ENCODE measurements at regions not wholly inside any gene's neighbourhood (a gene's known extent, or its start where the extent isn't known, plus 50 kb on each side); places are given as distances from the start of the nearest gene placed in this dataset.
"Not testable (repeated sequence)": the region's sequence is repeated elsewhere in the genome, so short reads cannot be mapped to it uniquely, and the experiment has no call there.

GRCh38 chr3:145671121-145671520 lies 489.9 kb downstream of the PLOD2 start:
- no peaks in the 10 kb centered on the region for H3K4me1 Mint-ChIP-seq
- no peaks in the 10 kb centered on the region for H3K36me3 Mint-ChIP-seq
- no peaks in the 10 kb centered on the region for H3K27me3 Mint-ChIP-seq
- H3K27ac Mint-ChIP-seq = no peak overlapping the region
- no peak for ATAC-seq (ENCODE audit: low read depth)
- H3K4me3 Mint-ChIP-seq = no peak overlapping the region
- H3K9me3 Mint-ChIP-seq = no peaks in the 10 kb centered on the region
- no peak for DNase-seq (ENCODE audit: low spot score in 2 of 2)

- Mint-ChIP-seq H3K36me3 (no peaks in the 10 kb centered on the region), H3K27ac (no peak overlapping the region), H3K9me3 (no peaks in the 10 kb centered on the region), H3K27me3 (no peaks in the 10 kb centered on the region), H3K4me3 (no peak overlapping the region), H3K4me1 (no peaks in the 10 kb centered on the region)
- no peak for DNase-seq (ENCODE audit: low spot score in 2 of 2)
- no peak for ATAC-seq (ENCODE audit: low read depth)
These were observed 487.1 kb downstream of the PLOD2 start for GRCh38 chr3:145673838-145674237.

DNA sequence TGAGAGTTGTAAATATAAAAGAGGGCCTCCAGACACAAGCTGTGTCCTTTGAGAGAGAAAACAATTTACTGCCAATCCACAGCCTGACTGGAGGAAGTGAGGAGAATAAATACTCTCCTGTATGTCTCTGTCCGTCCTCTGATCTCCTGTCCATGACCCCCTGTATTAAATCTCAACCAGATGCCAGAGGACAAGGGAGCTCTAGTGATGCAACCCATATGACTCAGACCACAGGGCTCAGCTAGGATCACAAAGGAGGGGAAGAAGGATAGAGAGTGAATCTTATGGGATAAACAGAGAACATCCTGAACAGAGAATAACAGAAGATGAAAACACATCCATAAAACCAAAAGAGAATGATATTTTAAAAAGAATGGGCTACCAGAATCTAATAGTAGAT lies 482.6 kb downstream of the PLOD2 start:
- H3K4me3 Mint-ChIP-seq = no peak overlapping the region
- H3K27me3 Mint-ChIP-seq = no peaks in the 10 kb centered on the region
- no peak overlapping the region for H3K27ac Mint-ChIP-seq
- H3K4me1 Mint-ChIP-seq = no peaks in the 10 kb centered on the region
- H3K9me3 Mint-ChIP-seq = no peaks in the 10 kb centered on the region
- H3K36me3 Mint-ChIP-seq = no peaks in the 10 kb centered on the region
- ATAC-seq (ENCODE audit: low read depth) (no peak), DNase-seq (ENCODE audit: low spot score in 2 of 2) (no peak)

DNA sequence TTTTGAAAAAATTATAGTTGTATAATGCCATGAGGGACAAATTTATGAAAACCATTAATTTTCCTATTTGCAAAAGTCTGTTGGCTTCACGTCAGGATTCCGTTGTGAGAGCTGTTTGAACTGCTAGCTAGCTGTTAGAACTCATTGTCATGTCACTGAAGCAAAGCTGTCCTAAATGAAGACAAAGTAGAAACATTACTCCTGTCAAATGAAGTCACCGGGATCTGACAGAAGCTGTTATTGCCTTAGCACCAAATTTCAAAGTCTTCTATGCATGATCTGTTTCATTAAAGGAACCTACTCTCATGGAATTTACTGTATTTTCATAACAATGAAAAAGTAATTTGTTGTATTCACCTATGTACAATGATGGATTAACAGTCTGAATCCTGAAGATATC lies 479.8 kb downstream of the PLOD2 start:
- DNase-seq (ENCODE audit: low spot score in 2 of 2) (no peak), ATAC-seq (ENCODE audit: low read depth) (no peak)
- H3K4me1 Mint-ChIP-seq = no peaks in the 10 kb centered on the region
- no peaks in the 10 kb centered on the region for H3K9me3 Mint-ChIP-seq
- H3K36me3 Mint-ChIP-seq = no peaks in the 10 kb centered on the region
- H3K27ac Mint-ChIP-seq = no peak overlapping the region
- H3K4me3 Mint-ChIP-seq = no peak overlapping the region
- no peaks in the 10 kb centered on the region for H3K27me3 Mint-ChIP-seq

- H3K9me3 Mint-ChIP-seq; H3K36me3 Mint-ChIP-seq; H3K4me1 Mint-ChIP-seq; H3K27ac Mint-ChIP-seq; DNase-seq (ENCODE audit: low spot score in 2 of 2); H3K27me3 Mint-ChIP-seq; ATAC-seq (ENCODE audit: low read depth); H3K4me3 Mint-ChIP-seq: not testable (repeated sequence)
These were observed 473.0 kb downstream of the PLOD2 start for GRCh38 chr3:145687978-145688377.

- no peaks in the 10 kb centered on the region for H3K4me1 Mint-ChIP-seq
- DNase-seq (ENCODE audit: low spot score in 2 of 2) = no peak
- no peak for ATAC-seq (ENCODE audit: low read depth)
- no peak overlapping the region for H3K27ac Mint-ChIP-seq
- H3K27me3 Mint-ChIP-seq = peaks cover 1% of the 10 kb centered on the region
- H3K4me3 Mint-ChIP-seq = no peak overlapping the region
- peaks cover 2% of the 10 kb centered on the region for H3K9me3 Mint-ChIP-seq
- no peaks in the 10 kb centered on the region for H3K36me3 Mint-ChIP-seq
These were observed 468.2 kb downstream of the PLOD2 start for GRCh38 chr3:145692751-145693150.

GRCh38 chr3:145696011-145696410 lies 465.0 kb downstream of the PLOD2 start:
- no peaks in the 10 kb centered on the region for H3K36me3 Mint-ChIP-seq
- peaks cover 1% of the 10 kb centered on the region for H3K27me3 Mint-ChIP-seq
- ATAC-seq (ENCODE audit: low read depth) (no peak), DNase-seq (ENCODE audit: low spot score in 2 of 2) (no peak)
- H3K4me1 Mint-ChIP-seq = no peaks in the 10 kb centered on the region
- H3K9me3 Mint-ChIP-seq = peaks cover 4% of the 10 kb centered on the region
- H3K4me3 Mint-ChIP-seq = no peak overlapping the region
- H3K27ac Mint-ChIP-seq = no peak overlapping the region

- Mint-ChIP-seq H3K36me3 (no peaks in the 10 kb centered on the region), H3K4me1 (no peaks in the 10 kb centered on the region), H3K4me3 (no peak overlapping the region), H3K27me3 (no peaks in the 10 kb centered on the region), H3K9me3 (peaks cover 2% of the 10 kb centered on the region), H3K27ac (no peak overlapping the region)
- no peak for DNase-seq (ENCODE audit: low spot score in 2 of 2)
- ATAC-seq (ENCODE audit: low read depth) = no peak
These were observed 462.7 kb downstream of the PLOD2 start for GRCh38 chr3:145698250-145698649.

DNA sequence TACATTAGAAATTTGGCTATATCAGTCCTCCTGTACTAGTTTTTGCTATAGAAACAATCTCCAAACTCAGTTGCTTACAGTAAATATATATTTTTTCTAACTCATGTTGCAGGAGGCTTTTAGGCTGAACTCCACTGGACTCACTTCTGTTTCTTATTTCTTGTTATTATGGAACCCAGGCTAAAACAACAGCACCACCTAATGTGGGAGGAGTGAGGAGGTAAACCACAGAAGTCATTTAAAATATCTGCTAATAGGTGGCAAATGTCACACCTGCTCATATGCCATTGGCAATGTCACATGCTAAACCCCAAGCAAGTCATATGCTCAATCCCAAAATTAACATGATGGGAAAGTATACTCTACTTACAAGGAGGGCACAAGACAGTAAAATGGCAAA lies 462.2 kb downstream of the PLOD2 start:
- Mint-ChIP-seq H3K36me3 (no peaks in the 10 kb centered on the region), H3K4me1 (no peaks in the 10 kb centered on the region), H3K27me3 (no peaks in the 10 kb centered on the region), H3K9me3 (peaks cover 2% of the 10 kb centered on the region), H3K4me3 (no peak overlapping the region), H3K27ac (no peak overlapping the region)
- DNase-seq (ENCODE audit: low spot score in 2 of 2) = no peak
- ATAC-seq (ENCODE audit: low read depth) = no peak

GRCh38 chr3:145704020-145704419 lies 457.0 kb downstream of the PLOD2 start:
- H3K4me3 Mint-ChIP-seq = no peak overlapping the region
- no peaks in the 10 kb centered on the region for H3K4me1 Mint-ChIP-seq
- peaks cover under 1% of the 10 kb centered on the region for H3K9me3 Mint-ChIP-seq
- H3K27ac Mint-ChIP-seq = no peak overlapping the region
- no peaks in the 10 kb centered on the region for H3K36me3 Mint-ChIP-seq
- H3K27me3 Mint-ChIP-seq = no peaks in the 10 kb centered on the region
- DNase-seq (ENCODE audit: low spot score in 2 of 2) (no peak), ATAC-seq (ENCODE audit: low read depth) (no peak)

- not testable (repeated sequence) for H3K36me3 Mint-ChIP-seq; H3K9me3 Mint-ChIP-seq; H3K4me3 Mint-ChIP-seq; DNase-seq (ENCODE audit: low spot score in 2 of 2); ATAC-seq (ENCODE audit: low read depth); H3K27ac Mint-ChIP-seq; H3K27me3 Mint-ChIP-seq; H3K4me1 Mint-ChIP-seq
These were observed 451.2 kb downstream of the PLOD2 start for GRCh38 chr3:145709779-145710178.

DNA sequence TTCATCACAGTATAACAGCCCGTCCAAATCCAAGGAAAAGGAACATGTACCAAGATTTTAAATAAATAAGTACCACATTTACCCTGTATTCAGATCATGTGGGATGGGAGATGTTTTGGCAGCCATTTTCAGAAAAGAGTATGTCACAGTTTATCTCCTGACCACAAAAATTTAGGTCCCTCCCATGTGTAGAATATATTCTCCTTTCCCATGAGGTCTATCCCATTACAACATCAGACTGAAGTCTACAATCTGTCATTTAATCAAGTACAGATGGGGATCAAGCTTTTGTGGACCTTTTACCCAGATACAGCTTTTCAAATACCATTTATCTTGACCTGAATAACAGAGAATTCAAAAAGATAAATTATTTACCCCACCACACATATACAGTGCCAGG lies 444.5 kb downstream of the PLOD2 start:
- DNase-seq (ENCODE audit: low spot score in 2 of 2) = no peak
- H3K4me3 Mint-ChIP-seq = no peak overlapping the region
- no peaks in the 10 kb centered on the region for H3K36me3 Mint-ChIP-seq
- ATAC-seq (ENCODE audit: low read depth) = no peak
- peaks cover 4% of the 10 kb centered on the region for H3K9me3 Mint-ChIP-seq
- no peaks in the 10 kb centered on the region for H3K27me3 Mint-ChIP-seq
- no peaks in the 10 kb centered on the region for H3K4me1 Mint-ChIP-seq
- no peak overlapping the region for H3K27ac Mint-ChIP-seq

DNA sequence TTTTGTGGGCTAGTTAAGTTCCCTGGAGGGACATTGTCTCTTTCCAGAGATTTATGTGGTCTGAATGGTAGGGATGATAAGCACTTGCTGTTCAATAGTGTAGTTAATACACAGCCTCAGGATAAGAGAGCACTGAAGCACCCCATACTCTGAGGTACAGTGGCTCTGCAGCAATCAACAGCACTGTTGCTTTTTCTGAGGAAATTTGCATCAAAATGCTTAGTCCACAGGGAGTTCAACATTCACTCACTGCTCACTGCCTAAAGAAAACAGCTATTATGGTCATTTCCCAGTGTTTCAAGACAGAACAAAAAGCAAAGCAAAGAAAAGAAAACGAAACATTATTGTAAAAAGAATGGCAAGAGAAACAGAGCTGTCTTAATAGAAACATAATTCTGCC lies 441.9 kb downstream of the PLOD2 start:
- Mint-ChIP-seq H3K4me1 (no peaks in the 10 kb centered on the region), H3K36me3 (no peaks in the 10 kb centered on the region), H3K4me3 (no peak overlapping the region), H3K27me3 (no peaks in the 10 kb centered on the region), H3K27ac (no peak overlapping the region), H3K9me3 (no peaks in the 10 kb centered on the region)
- DNase-seq (ENCODE audit: low spot score in 2 of 2) = no peak
- ATAC-seq (ENCODE audit: low read depth) = no peak

- Mint-ChIP-seq H3K4me3 (no peak overlapping the region), H3K9me3 (no peaks in the 10 kb centered on the region), H3K4me1 (no peaks in the 10 kb centered on the region), H3K36me3 (no peaks in the 10 kb centered on the region), H3K27me3 (no peaks in the 10 kb centered on the region), H3K27ac (no peak overlapping the region)
- ATAC-seq (ENCODE audit: low read depth) = no peak
- DNase-seq (ENCODE audit: low spot score in 2 of 2) = no peak
These were observed 439.6 kb downstream of the PLOD2 start for GRCh38 chr3:145721273-145721805.

DNA sequence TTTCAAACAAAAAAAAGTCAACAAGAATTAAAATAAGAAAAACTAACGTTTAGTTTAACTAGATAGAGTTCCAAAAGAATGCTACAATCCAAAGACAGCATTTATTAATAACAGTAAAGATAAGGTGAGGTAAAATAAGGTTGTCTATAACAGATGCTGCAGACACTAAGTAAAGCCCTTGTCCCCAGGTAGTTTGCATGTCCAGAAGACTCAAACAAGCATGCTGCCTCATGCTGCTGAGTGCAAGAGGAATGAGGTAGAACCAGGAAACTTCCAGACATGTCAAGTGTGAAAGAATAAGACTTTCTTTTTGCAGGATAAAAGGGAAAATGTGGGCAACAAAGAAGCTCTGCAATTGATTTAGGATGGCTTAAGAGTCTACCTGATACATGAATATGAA lies 439.2 kb downstream of the PLOD2 start:
- ATAC-seq (ENCODE audit: low read depth) = no peak
- Mint-ChIP-seq H3K9me3 (no peaks in the 10 kb centered on the region), H3K27ac (no peak overlapping the region), H3K4me1 (no peaks in the 10 kb centered on the region), H3K27me3 (no peaks in the 10 kb centered on the region), H3K36me3 (no peaks in the 10 kb centered on the region), H3K4me3 (no peak overlapping the region)
- DNase-seq (ENCODE audit: low spot score in 2 of 2) = no peak
